ENCODE measurements at regions not wholly inside any gene's neighbourhood (a gene's known extent, or its start where the extent isn't known, plus 50 kb on each side); places are given as distances from the start of the nearest gene placed in this dataset.
"Not testable (repeated sequence)": the region's sequence is repeated elsewhere in the genome, so short reads cannot be mapped to it uniquely, and the experiment has no call there.

DNA sequence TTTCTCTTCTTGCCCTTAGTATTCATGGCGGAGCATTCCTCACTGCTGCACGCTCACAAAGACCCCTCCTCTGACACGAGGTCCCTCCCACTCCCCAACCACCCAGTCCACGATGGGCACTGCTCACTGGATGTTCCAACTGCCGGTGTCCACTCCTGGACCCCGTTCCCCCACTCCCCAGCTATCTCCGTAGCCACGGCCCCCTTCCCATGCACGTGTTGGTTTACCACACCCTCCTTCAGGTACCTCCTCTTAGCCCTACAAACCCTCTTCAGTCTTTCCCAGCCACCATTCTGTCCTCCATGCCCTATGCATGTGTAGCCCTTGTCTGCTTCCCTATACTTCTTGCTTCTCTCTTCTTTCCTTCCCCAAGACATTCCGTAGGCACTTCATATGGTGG, 469.6 kb upstream of the ZNG1F start:
- not testable (repeated sequence) for TF ChIP-seq POLR2A, CTCF (IDR thresholded peaks at IDR 0.05)
